ENCODE measurements at regions not wholly inside any gene's neighbourhood (a gene's known extent, or its start where the extent isn't known, plus 50 kb on each side); places are given as distances from the start of the nearest gene placed in this dataset.

GRCh38 chr14:101215266-101215665 is 311.7 kb upstream of the RTL1 start:
- Histone ChIP-seq H3K36me3 (replicated peaks; ENCODE audit: control insufficient read depth, insufficient read depth, low read length) (no peaks in the 10 kb centered on the region), H3K27me3 (ENCODE audit: control insufficient read depth, insufficient read depth, low read length) (no peaks in the 10 kb centered on the region), H3K4me3 (ENCODE audit: insufficient read depth, low read depth, low read length) (no peak overlapping the region)
- DNase-seq, result no peak

- Histone ChIP-seq H3K27me3 (ENCODE audit: control insufficient read depth, insufficient read depth, low read length) (no peaks in the 10 kb centered on the region), H3K4me3 (ENCODE audit: insufficient read depth, low read depth, low read length) (no peak overlapping the region), H3K36me3 (replicated peaks; ENCODE audit: control insufficient read depth, insufficient read depth, low read length) (no peaks in the 10 kb centered on the region)
- no peak for DNase-seq
Observed at GRCh38 chr14:101215927-101216326, 312.4 kb upstream of the RTL1 start.

GRCh38 chr14:101216366-101217079 is 313.0 kb upstream of the RTL1 start:
- no peak overlapping the region for H3K4me3 ChIP-seq (ENCODE audit: insufficient read depth, low read depth, low read length)
- no peaks in the 10 kb centered on the region for H3K36me3 ChIP-seq (replicated peaks; ENCODE audit: control insufficient read depth, insufficient read depth, low read length)
- no peaks in the 10 kb centered on the region for H3K27me3 ChIP-seq (ENCODE audit: control insufficient read depth, insufficient read depth, low read length)
- DNase-seq, result no peak

- Histone ChIP-seq H3K27me3 (ENCODE audit: control insufficient read depth, insufficient read depth, low read length) (no peaks in the 10 kb centered on the region), H3K4me3 (ENCODE audit: insufficient read depth, low read depth, low read length) (no peak overlapping the region), H3K36me3 (replicated peaks; ENCODE audit: control insufficient read depth, insufficient read depth, low read length) (no peaks in the 10 kb centered on the region)
- no peak for DNase-seq
Observed at GRCh38 chr14:101217080-101217463, 313.6 kb upstream of the RTL1 start.

- no peaks in the 10 kb centered on the region; the same call in 1 of the 2 replicates for H3K27me3 ChIP-seq (ENCODE audit: control insufficient read depth, insufficient read depth, low read length)
- no peak for DNase-seq
- no peaks in the 10 kb centered on the region for H3K36me3 ChIP-seq (replicated peaks; ENCODE audit: control insufficient read depth, insufficient read depth, low read length)
- no peak overlapping the region for H3K4me3 ChIP-seq (ENCODE audit: insufficient read depth, low read depth, low read length)
Observed at GRCh38 chr14:101217616-101218371, 314.3 kb upstream of the RTL1 start.

GRCh38 chr14:101219896-101220703 is 316.6 kb upstream of the RTL1 start:
- no peak overlapping the region for H3K4me3 ChIP-seq (ENCODE audit: insufficient read depth, low read depth, low read length)
- H3K36me3 ChIP-seq (replicated peaks; ENCODE audit: control insufficient read depth, insufficient read depth, low read length), result no peaks in the 10 kb centered on the region
- no peaks in the 10 kb centered on the region; the same call in 1 of the 2 replicates for H3K27me3 ChIP-seq (ENCODE audit: control insufficient read depth, insufficient read depth, low read length)
- no peak for DNase-seq

- Histone ChIP-seq H3K27me3 (ENCODE audit: control insufficient read depth, insufficient read depth, low read length) (no peaks in the 10 kb centered on the region; the same call in 1 of the 2 replicates), H3K36me3 (replicated peaks; ENCODE audit: control insufficient read depth, insufficient read depth, low read length) (no peaks in the 10 kb centered on the region), H3K4me3 (ENCODE audit: insufficient read depth, low read depth, low read length) (no peak overlapping the region)
- DNase-seq, result no peak
Observed at GRCh38 chr14:101220921-101221510, 317.5 kb upstream of the RTL1 start.

GRCh38 chr14:101221549-101222160 is 318.1 kb upstream of the RTL1 start:
- peak; percentile 6 for DNase-seq
- no peaks in the 10 kb centered on the region for H3K36me3 ChIP-seq (replicated peaks; ENCODE audit: control insufficient read depth, insufficient read depth, low read length)
- no peaks in the 10 kb centered on the region; the same call in 1 of the 2 replicates for H3K27me3 ChIP-seq (ENCODE audit: control insufficient read depth, insufficient read depth, low read length)
- no peak overlapping the region for H3K4me3 ChIP-seq (ENCODE audit: insufficient read depth, low read depth, low read length)

- DNase-seq, result peak; percentile 64
- H3K27me3 ChIP-seq (ENCODE audit: control insufficient read depth, insufficient read depth, low read length), result no peaks in the 10 kb centered on the region; the same call in 1 of the 2 replicates
- H3K36me3 ChIP-seq (replicated peaks; ENCODE audit: control insufficient read depth, insufficient read depth, low read length), result no peaks in the 10 kb centered on the region
- no peak overlapping the region for H3K4me3 ChIP-seq (ENCODE audit: insufficient read depth, low read depth, low read length)
Observed at GRCh38 chr14:101222362-101223070, 319.0 kb upstream of the RTL1 start.

GRCh38 chr14:101223127-101223526 is 319.6 kb upstream of the RTL1 start:
- Histone ChIP-seq H3K27me3 (ENCODE audit: control insufficient read depth, insufficient read depth, low read length) (no peaks in the 10 kb centered on the region; the same call in 1 of the 2 replicates), H3K4me3 (ENCODE audit: insufficient read depth, low read depth, low read length) (no peak overlapping the region), H3K36me3 (replicated peaks; ENCODE audit: control insufficient read depth, insufficient read depth, low read length) (no peaks in the 10 kb centered on the region)
- DNase-seq, result peak; percentile 84

- DNase-seq, result no peak
- Histone ChIP-seq H3K36me3 (replicated peaks; ENCODE audit: control insufficient read depth, insufficient read depth, low read length) (no peaks in the 10 kb centered on the region), H3K27me3 (ENCODE audit: control insufficient read depth, insufficient read depth, low read length) (no peaks in the 10 kb centered on the region; the same call in 1 of the 2 replicates), H3K4me3 (ENCODE audit: insufficient read depth, low read depth, low read length) (no peak overlapping the region)
Observed at GRCh38 chr14:101223561-101224162, 320.1 kb upstream of the RTL1 start.

- Histone ChIP-seq H3K4me3 (ENCODE audit: insufficient read depth, low read depth, low read length) (no peak overlapping the region), H3K27me3 (ENCODE audit: control insufficient read depth, insufficient read depth, low read length) (no peaks in the 10 kb centered on the region; the same call in 1 of the 2 replicates), H3K36me3 (replicated peaks; ENCODE audit: control insufficient read depth, insufficient read depth, low read length) (no peaks in the 10 kb centered on the region)
- peak; percentile 43 for DNase-seq
Observed at GRCh38 chr14:101224356-101225156, 321.0 kb upstream of the RTL1 start.
